ENCODE measurements at regions not wholly inside any gene's neighbourhood (a gene's known extent, or its start where the extent isn't known, plus 50 kb on each side); places are given as distances from the start of the nearest gene placed in this dataset.

DNA sequence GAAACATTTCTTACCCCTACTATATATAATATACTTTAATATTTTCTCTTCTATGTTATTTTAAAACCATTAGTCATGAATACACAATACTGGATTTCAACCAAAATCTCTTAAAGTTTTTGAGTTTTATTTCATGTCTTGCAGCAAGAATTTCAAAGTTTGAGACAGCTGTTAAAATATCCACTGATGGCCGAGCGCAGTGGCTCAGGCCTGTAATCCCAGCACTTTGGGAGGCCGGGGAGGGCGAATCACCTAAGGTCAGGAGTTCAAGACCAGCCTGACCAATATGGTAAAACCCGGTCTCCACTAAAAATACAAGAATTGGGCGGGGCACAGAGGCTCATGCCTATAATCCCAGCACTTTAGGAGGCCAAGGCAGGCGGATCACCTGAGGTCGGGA lies 59.7 kb upstream of the DAPK1 start:
- DNase-seq (no peak), ATAC-seq (no peak)
- intact Hi-C loops (cut with DNase I): no loop called here

DNA sequence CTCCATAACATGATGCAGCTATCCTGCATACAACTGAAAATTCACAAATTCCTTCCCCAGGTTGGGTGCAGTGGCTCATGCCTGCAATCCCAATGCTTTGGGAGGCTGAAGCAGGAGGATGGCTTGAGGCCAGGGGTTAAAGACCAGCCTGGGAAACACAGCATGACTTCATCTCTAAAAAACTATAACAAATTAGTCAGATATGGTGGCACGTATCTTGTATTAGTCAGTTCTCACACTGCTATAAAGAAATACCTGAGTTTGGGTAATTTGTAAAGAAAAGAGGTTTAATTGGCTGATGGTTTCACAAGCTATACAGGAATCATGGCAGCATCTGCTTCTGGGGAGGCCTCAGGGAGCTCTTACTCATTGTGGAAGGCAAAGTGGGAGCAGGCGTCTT lies 56.4 kb upstream of the DAPK1 start:
- no peak for DNase-seq
- no peak for ATAC-seq
- intact Hi-C loops (cut with DNase I): no loop called here

DNA sequence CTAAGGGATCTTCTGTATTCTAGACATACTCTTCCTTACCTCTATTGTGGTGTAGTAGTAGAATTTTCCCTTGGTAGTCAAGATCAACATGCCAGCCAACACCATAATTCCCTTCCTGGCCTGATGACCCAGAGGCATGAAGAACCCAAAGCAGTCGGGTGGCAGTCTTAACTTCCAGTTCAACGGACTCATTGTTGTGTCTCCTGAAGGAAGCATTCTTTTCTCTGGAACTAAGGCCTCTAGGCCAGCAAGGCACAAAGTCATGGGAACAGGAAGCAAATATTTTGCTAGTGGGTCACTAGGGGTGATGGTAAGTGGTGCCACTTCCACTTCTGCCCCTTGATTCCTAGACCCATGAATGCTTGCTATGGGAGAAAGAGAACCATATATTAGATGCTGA lies 55.2 kb upstream of the DAPK1 start:
- ATAC-seq: no peak
- DNase-seq: no peak
- intact Hi-C loops (cut with DNase I): no loop called here

DNA sequence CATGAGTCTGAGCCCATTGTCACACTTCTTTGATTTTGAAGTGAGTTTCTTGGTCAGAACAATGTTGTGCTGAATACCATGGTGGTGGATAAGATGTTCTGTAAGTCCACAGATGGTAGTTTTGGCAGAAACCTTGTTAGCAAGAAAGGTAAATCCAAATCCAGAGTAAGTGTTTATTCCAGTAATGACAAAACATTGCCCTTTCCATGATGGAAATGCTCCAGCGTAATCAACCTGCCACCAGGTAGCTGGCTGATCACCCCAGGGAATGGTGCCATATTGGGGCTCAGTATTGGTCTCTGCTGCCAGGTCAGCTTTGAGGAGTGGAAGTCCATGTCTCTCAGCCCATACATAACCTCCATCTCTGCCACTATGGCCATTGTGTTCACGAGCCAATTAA lies 54.7 kb upstream of the DAPK1 start:
- no peak for DNase-seq
- no peak for ATAC-seq
- intact Hi-C loops (cut with DNase I): no loop called here

DNA sequence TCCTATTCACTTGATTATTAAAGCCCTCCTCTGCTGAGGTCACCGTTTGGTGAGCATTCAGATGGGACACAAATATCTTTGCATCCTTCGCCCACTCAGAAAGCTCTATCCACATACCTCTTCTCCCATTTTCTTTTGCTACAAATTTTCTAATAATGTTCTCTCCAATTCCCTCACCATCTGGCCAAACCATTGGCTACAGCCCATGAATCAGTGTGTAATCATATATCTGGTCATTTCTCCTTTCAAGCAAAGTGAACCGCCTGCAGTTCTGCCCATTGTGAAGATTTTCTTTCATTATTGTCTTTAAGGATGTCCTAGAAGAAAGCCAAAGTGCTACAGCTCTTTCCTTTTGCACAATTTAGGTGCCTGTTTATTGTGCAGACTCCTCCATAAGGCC lies 54.2 kb upstream of the DAPK1 start:
- no peak for ATAC-seq
- DNase-seq: no peak
- intact Hi-C loops (cut with DNase I): no loop called here

DNA sequence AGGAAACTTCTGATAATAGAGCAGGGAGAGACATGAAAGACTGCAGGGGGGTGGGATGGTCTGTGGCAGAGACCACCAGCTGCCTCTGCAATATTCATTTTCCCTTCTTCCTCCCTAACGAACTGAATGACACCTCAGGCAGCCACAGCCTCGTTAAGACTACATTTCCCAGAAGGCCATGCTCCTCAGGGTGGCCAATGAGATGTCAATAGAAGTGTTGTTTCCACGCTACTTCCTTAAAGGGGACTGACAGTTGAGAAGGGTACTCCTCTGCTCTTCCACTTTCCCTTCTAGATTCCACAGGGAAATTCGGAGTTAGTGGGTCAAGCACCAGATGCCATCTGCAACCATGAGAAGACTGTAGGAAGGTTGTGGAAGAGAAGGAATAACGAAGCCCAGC lies 52.0 kb upstream of the DAPK1 start:
- intact Hi-C loops (cut with DNase I): no loop called here
- peak; percentile 85 to 93 for ATAC-seq
- DNase-seq: peak; percentile 37

DNA sequence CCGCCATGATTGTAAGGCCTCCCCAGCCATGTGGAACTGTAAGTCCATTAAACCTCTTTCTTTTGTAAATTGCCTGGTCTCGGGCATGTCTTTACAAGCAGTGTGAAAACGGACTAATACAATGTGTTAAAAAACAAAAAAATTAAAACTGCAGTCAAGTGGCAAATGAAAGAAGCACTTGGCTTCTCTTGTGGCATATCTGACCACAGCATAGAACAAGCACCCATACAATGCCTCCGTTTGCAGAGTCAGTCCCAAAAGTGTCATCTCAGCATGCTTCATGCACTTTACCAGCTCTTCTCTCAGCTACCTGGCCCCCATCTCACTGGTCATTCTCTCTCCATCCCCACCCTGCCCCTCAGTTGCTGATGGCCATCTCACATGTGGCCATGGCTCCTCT lies 51.1 kb upstream of the DAPK1 start:
- DNase-seq: no peak
- ATAC-seq: no peak
- intact Hi-C loops (cut with DNase I): no loop called here

DNA sequence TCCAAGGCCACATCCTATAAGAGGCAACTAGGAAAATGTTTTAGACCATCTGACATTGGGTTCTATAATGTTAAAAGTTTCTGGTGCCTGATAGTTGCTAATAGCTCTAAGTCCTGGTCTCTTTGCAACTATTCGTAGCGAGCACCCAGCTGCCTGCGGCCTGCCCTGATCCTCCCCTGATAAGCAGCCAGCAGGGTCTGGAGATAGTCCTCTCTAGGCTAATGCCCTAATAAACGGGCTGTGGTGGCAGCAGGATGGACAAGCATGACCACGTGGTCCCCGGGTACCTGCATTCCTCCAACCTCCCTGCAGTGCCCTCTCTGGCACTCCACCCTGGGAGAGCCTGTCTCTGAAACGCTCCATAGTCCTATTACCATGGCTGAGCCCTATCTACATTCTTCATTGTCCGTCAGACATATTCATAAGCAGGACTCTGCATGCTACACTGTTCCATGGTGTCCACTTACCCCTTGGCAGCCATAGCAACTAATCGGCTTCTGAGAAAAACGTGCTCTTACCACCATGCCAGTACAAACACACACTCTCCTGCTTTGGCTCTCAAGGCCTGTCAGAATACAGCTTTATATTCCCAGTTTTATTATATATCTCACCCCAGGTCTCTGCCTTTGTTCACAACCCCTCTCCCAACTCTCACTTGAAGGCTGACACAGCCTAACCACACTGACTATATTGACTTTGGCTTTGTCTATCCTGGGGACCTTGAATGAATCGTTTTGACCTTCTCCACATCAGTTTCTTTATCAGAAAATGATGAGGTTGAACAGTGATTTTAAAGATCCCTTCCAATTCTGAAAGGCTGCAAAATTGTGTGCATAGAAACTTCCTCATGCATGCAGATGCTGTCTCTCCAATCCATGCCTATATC lies 49.9 kb upstream of the DAPK1 start:
- intact Hi-C loops (cut with DNase I): no loop called here
- DNase-seq: no peak
- no peak for ATAC-seq
